ENCODE measurements at regions not wholly inside any gene's neighbourhood (a gene's known extent, or its start where the extent isn't known, plus 50 kb on each side); places are given as distances from the start of the nearest gene placed in this dataset.

DNA sequence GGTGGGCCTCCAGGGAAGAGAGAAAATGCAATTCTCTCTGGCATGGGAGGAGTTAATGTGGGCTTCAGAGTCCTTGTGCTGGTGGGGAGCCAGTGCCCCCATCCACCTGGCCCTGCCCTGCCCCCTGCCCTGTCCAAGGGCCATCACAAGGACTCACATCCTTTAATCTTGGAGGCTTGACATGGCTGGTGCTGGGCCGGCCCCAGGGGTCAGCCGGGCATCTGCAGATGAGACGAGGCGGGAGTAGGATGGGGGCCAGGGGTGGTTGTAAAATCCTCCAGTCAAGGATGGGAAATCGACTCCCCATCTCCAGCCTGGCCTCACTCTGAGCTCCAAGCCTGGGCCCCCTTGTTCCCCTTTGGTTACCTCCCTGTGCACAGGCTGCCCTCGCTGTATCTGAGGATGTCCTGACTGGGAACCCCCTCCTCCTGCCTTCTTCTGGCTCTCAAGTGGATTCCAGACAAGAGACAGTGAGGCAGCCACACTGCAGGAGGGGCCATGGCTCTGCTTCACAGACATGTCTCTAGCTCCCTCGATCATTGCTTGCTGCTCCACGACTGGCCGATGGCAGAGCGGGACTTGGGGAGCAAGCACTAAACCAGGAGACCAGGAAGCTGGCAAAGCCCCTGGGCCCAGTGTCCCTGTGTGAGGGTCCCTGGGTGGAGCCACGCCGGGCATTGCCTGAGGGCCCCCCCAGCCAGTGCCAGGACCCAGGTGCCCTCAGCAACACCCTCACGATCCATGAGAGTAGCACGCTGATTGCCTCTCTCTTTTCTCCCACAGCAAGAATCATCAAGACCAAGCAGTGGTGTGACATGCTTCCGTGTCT, 1120.5 kb downstream of the BRD1 start:
- BruUV-seq (replicated peaks) = no TSS peak
- Histone ChIP-seq H3K79me2 (ENCODE audit: low read length) (no peaks in the 10 kb centered on the region), H3K36me3 (ENCODE audit: low read depth, low read length) (no peaks in the 10 kb centered on the region), H3K27me3 (ENCODE audit: low read length) (no peaks in the 10 kb centered on the region), H3K4me1 (ENCODE audit: insufficient read depth, low read length) (no peaks in the 10 kb centered on the region), H3K9me3 (ENCODE audit: low read length) (no peaks in the 10 kb centered on the region), H3K27ac (ENCODE audit: low read length) (no peak overlapping the region), H3K4me3 (ENCODE audit: low read length) (no peak overlapping the region), H3K9me2 (replicated peaks; ENCODE audit: low read length) (no peaks in the 10 kb centered on the region), H3F3A (ENCODE audit: low read length, unreplicated experiment) (no peaks in the 10 kb centered on the region), H3K9ac (ENCODE audit: low read length) (no peak overlapping the region), H4K20me1 (ENCODE audit: low read length) (no peaks in the 10 kb centered on the region), H2AFZ (ENCODE audit: low read length) (no peak overlapping the region), H3K4me2 (ENCODE audit: low read length) (no peak overlapping the region)
- ChIA-PET CTCF (no interaction called here), POLR2A (ENCODE audit: unreplicated experiment) (no interaction called here)
- DNase-seq = no peak
- ATAC-seq = no peak
- intact Hi-C loops (cut with micrococcal nuclease) = no loop called here
- TF ChIP-seq, protein P1, sequence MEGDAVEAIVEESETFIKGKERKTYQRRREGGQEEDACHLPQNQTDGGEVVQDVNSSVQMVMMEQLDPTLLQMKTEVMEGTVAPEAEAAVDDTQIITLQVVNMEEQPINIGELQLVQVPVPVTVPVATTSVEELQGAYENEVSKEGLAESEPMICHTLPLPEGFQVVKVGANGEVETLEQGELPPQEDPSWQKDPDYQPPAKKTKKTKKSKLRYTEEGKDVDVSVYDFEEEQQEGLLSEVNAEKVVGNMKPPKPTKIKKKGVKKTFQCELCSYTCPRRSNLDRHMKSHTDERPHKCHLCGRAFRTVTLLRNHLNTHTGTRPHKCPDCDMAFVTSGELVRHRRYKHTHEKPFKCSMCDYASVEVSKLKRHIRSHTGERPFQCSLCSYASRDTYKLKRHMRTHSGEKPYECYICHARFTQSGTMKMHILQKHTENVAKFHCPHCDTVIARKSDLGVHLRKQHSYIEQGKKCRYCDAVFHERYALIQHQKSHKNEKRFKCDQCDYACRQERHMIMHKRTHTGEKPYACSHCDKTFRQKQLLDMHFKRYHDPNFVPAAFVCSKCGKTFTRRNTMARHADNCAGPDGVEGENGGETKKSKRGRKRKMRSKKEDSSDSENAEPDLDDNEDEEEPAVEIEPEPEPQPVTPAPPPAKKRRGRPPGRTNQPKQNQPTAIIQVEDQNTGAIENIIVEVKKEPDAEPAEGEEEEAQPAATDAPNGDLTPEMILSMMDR (conservative IDR thresholded peaks at IDR 0.05; ENCODE audit: low read depth, low read length) = no peak
- TF ChIP-seq EZH2phosphoT487 (IDR thresholded peaks at IDR 0.05; ENCODE audit: borderline replicate concordance, low read length) = no peak

DNA sequence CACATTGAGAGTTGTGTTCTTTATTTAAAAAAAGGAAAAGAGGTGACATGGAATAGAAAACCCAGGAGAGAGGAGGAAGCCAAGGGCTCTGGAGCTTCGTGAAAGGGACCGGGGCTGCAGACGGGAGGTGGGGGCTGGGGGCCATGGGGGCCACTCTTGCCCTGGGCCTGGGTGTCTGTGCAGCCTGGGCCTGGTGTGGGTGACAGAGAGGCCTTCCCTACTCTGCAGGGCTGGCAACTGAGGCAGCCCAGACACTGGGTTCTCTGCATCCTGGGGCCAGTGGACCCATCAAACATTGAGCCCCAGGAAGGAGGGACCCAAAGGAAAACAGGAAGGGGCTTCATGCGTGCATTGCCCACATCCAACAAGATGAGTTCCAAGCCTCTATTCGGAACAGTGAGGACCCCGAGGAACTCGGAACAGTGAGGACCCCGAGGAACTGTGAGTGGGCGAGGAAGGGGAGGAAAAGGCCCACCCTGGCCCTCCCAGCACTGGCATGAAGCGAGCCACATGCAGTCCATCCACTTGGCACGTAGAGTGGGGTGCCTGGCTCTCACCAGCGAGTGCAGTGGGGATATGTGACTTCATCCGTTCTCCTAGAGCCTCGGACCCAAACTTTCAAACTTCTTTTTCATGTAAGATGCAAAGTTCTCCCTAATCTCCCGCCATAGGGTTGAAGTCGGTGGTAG, 1121.6 kb downstream of the BRD1 start:
- Histone ChIP-seq H3K36me3 (ENCODE audit: low read depth, low read length) (no peaks in the 10 kb centered on the region), H3K9me3 (ENCODE audit: low read length) (no peaks in the 10 kb centered on the region), H2AFZ (ENCODE audit: low read length) (no peak overlapping the region), H3K9ac (ENCODE audit: low read length) (no peak overlapping the region), H3K4me1 (ENCODE audit: insufficient read depth, low read length) (no peaks in the 10 kb centered on the region), H3K27me3 (ENCODE audit: low read length) (no peaks in the 10 kb centered on the region), H3F3A (ENCODE audit: low read length, unreplicated experiment) (no peaks in the 10 kb centered on the region), H3K4me3 (ENCODE audit: low read length) (no peak overlapping the region), H3K79me2 (ENCODE audit: low read length) (no peaks in the 10 kb centered on the region), H3K4me2 (ENCODE audit: low read length) (no peak overlapping the region), H3K9me2 (replicated peaks; ENCODE audit: low read length) (no peaks in the 10 kb centered on the region), H4K20me1 (ENCODE audit: low read length) (no peaks in the 10 kb centered on the region), H3K27ac (ENCODE audit: low read length) (no peak overlapping the region)
- ChIA-PET CTCF (no interaction called here), POLR2A (ENCODE audit: unreplicated experiment) (no interaction called here)
- DNase-seq (no peak), ATAC-seq (no peak)
- intact Hi-C loops (cut with micrococcal nuclease) = no loop called here
- no TSS peak for BruUV-seq (replicated peaks)
- TF ChIP-seq EZH2 (IDR thresholded peaks at IDR 0.05; ENCODE audit: low read length, unreplicated experiment) (no peak), EZH2phosphoT487 (IDR thresholded peaks at IDR 0.05; ENCODE audit: borderline replicate concordance, low read length) (no peak)
- TF ChIP-seq, protein P1 (conservative IDR thresholded peaks at IDR 0.05; ENCODE audit: low read depth, low read length) = no peak

Data from PC-3 (cell line).